A549 (cell line): ENCODE measurements at regions not wholly inside any gene's neighbourhood (a gene's known extent, or its start where the extent isn't known, plus 50 kb on each side); places are given as distances from the start of the nearest gene placed in this dataset.

Experiments
- ATAC-seq, 2 experiments: fragments of 200-7000 bp in 1 of 2; fragments of >200 bp in 1 of 2; cut with Nextera tagmentation in 1 of 2; cut with Tn5 transposase in 1 of 2; 3 replicates each; pipeline versions ENCODE4 v1.8.0 to v1.9.1; 2018 to 2020; ENCODE audit warnings: mild to moderate bottlenecking in 1 of 2, moderate library complexity in 1 of 2
- CTCF ChIA-PET: fragments of 300-600 bp; sonication (Branson Sonifier 250); formaldehyde crosslinking; extraction: SDS; loops from one replicate; lab custom pipeline; 2021; ENCODE audit warnings: antibody characterized with exemption, inconsistent platforms; lab: Yijun Ruan, JAX
- POLR2A ChIA-PET: fragments of 350-600 bp; formaldehyde crosslinking; extraction: SDS; loops from one replicate; lab custom pipeline; 2021; ENCODE audit warnings: antibody characterized with exemption, inconsistent platforms; lab: Yijun Ruan, JAX
- DNase-seq, 2 experiments: peaks; one replicate each; pipeline versions ENCODE4 v3.0.0 to v3.0.0-alpha.2; 2011 to 2016; ENCODE audit warnings: low read depth in 1 of 2, low spot score in 1 of 2
- FAIRE-seq: peaks from 2 replicates; lab custom pipeline; 2011; peaks lifted over from hg19 to GRCh38; lab: Jason Lieb, UNC
- H3K27ac ChIP-seq, 2 experiments: fragments of >200 bp; sonication (Bioruptor Twin); formaldehyde crosslinking; 3 replicates each; pipeline ENCODE4 v1.5.1; 2016 to 2017
- H3K4me1 ChIP-seq: fragments of >200 bp; sonication (Bioruptor Twin); formaldehyde crosslinking; 3 replicates; pipeline ENCODE4 v1.6.1; 2016
- H3K4me2 ChIP-seq: fragments of >200 bp; sonication (Bioruptor Twin); formaldehyde crosslinking; 3 replicates; pipeline ENCODE4 v1.6.1; 2016
- H3K4me3 ChIP-seq: fragments of >200 bp; sonication (Bioruptor Twin); formaldehyde crosslinking; 3 replicates; pipeline ENCODE4 v1.5.1; 2016
- H3K9me3 ChIP-seq: fragments of >200 bp; sonication (Bioruptor Twin); formaldehyde crosslinking; 3 replicates; pipeline ENCODE4 v1.6.1; 2016
- BCL3 ChIP-seq: fragments of >200 bp; sonication (Bioruptor Twin); formaldehyde crosslinking; IDR thresholded peaks from 3 replicates; pipeline ENCODE4 v1.6.1; 2016
- BHLHE40 ChIP-seq: IDR thresholded peaks from 2 replicates; pipeline ENCODE4 v1.6.1; 2012; ENCODE audit warnings: low read depth, low read length, inconsistent platforms
- CBX2 ChIP-seq: fragments of 200-600 bp; sonication (generic); IDR thresholded peaks from 2 replicates; pipeline ENCODE4 v1.6.1; 2016; ENCODE audit warnings: low read depth, mild to moderate bottlenecking, borderline replicate concordance
- CEBPB ChIP-seq, 2 experiments: fragments of >200 bp in 1 of 2; sonication (Bioruptor Twin) in 1 of 2; formaldehyde crosslinking in 1 of 2; IDR thresholded peaks; 2 replicates each; pipeline ENCODE4 v1.6.1; 2012 to 2016
- CHD2 ChIP-seq: fragments of 150-350 bp; IDR thresholded peaks from 2 replicates; pipeline ENCODE4 v1.6.1; 2014; ENCODE audit warnings: low read length; ENCODE audit not compliant: partially characterized antibody
- EHMT2 ChIP-seq: fragments of 200-600 bp; sonication (generic); IDR thresholded peaks from 2 replicates; pipeline ENCODE4 v1.6.1; 2016; ENCODE audit warnings: antibody characterized with exemption, low read depth, mild to moderate bottlenecking, moderate library complexity
- ELK1 ChIP-seq: fragments of 150-350 bp; IDR thresholded peaks from 2 replicates; pipeline ENCODE4 v1.6.1; 2014; ENCODE audit warnings: low read depth, mild to moderate bottlenecking, low read length
- ESRRA ChIP-seq: fragments of 150-350 bp; IDR thresholded peaks from 2 replicates; pipeline ENCODE4 v1.6.1; 2014; ENCODE audit warnings: mild to moderate bottlenecking, low read length, borderline replicate concordance
- FOSB ChIP-seq: fragments of 250-450 bp; sonication (Bioruptor Pico); IDR thresholded peaks from 2 replicates; pipeline ENCODE4 v1.5.0; 2020; ENCODE audit warnings: mild to moderate bottlenecking, moderate library complexity
- FOXS1 ChIP-seq: fragments of 250-450 bp; sonication (Bioruptor Pico); IDR thresholded peaks from 2 replicates; pipeline ENCODE4 v1.5.0; 2020; ENCODE audit warnings: mild to moderate bottlenecking, moderate library complexity
- GATA3 ChIP-seq: IDR thresholded peaks from 2 replicates; pipeline ENCODE4 v1.6.1; 2012; ENCODE audit warnings: borderline replicate concordance
- HEYL ChIP-seq: fragments of 250-450 bp; sonication (Bioruptor Pico); IDR thresholded peaks from 2 replicates; pipeline ENCODE4 v1.8.0; 2021; ENCODE audit warnings: mild to moderate bottlenecking, moderate library complexity
- HMGXB4 ChIP-seq: fragments of 250-450 bp; sonication (Bioruptor Pico); IDR thresholded peaks from 2 replicates; pipeline ENCODE4 v1.5.0; 2021; ENCODE audit warnings: mild to moderate bottlenecking, moderate library complexity, borderline replicate concordance
- JUN ChIP-seq, 2 experiments: fragments of >200 bp; sonication (Bioruptor Twin); formaldehyde crosslinking; IDR thresholded peaks; 2 replicates in 1 of 2; 3 replicates in 1 of 2; pipeline ENCODE4 v1.6.1; 2016 to 2017
- MAFK ChIP-seq: fragments of 450-650 bp; IDR thresholded peaks from 2 replicates; pipeline ENCODE4 v1.6.1; 2014; ENCODE audit not compliant: partially characterized antibody
- MAZ ChIP-seq: fragments of 150-350 bp; IDR thresholded peaks from 2 replicates; pipeline ENCODE4 v1.6.1; 2014; ENCODE audit warnings: antibody characterized with exemption, low read depth, low read length, borderline replicate concordance
- NPAS2 ChIP-seq: fragments of 250-450 bp; sonication (Bioruptor Pico); IDR thresholded peaks from 2 replicates; pipeline ENCODE4 v1.8.0; 2022; ENCODE audit warnings: mild to moderate bottlenecking, moderate library complexity, borderline replicate concordance
- PHF8 ChIP-seq: fragments of 200-600 bp; sonication (generic); IDR thresholded peaks from 2 replicates; pipeline ENCODE4 v1.6.1; 2016; ENCODE audit warnings: low read depth, mild to moderate bottlenecking, antibody characterized with exemption, moderate library complexity, borderline replicate concordance
- POLR2A ChIP-seq: IDR thresholded peaks from 2 replicates; pipeline ENCODE4 v1.6.1; 2012; ENCODE audit warnings: mild to moderate bottlenecking, low read length
- RARB ChIP-seq: fragments of 250-450 bp; sonication (Bioruptor Pico); IDR thresholded peaks from 2 replicates; pipeline ENCODE4 v1.8.0; 2021; ENCODE audit warnings: mild to moderate bottlenecking, moderate library complexity
- REST ChIP-seq: fragments of 200-600 bp; sonication (generic); IDR thresholded peaks from 2 replicates; pipeline ENCODE4 v1.6.1; 2016; ENCODE audit warnings: antibody characterized with exemption, mild to moderate bottlenecking, moderate library complexity
- RNF2 ChIP-seq: fragments of 200-600 bp; sonication (generic); IDR thresholded peaks from 2 replicates; pipeline ENCODE4 v1.6.1; 2016; ENCODE audit warnings: low read depth, mild to moderate bottlenecking, antibody characterized with exemption, moderate library complexity, borderline replicate concordance
- SREBF2 ChIP-seq: fragments of 450-650 bp; IDR thresholded peaks from 2 replicates; pipeline ENCODE4 v1.6.1; 2014; ENCODE audit warnings: mild to moderate bottlenecking, moderate library complexity
- TFCP2L1 ChIP-seq: fragments of 250-450 bp; sonication (Bioruptor Pico); IDR thresholded peaks from 2 replicates; pipeline ENCODE4 v1.5.0; 2021; ENCODE audit warnings: mild to moderate bottlenecking
- TP53 ChIP-seq: fragments of 250-450 bp; sonication (Bioruptor Pico); IDR thresholded peaks from 2 replicates; pipeline ENCODE4 v1.5.0; 2021; ENCODE audit warnings: mild to moderate bottlenecking, moderate library complexity
- ZNF302 ChIP-seq: fragments of 250-450 bp; sonication (Bioruptor Pico); IDR thresholded peaks from 2 replicates; pipeline ENCODE4 v1.9.0; 2021; ENCODE audit warnings: inconsistent platforms, mild to moderate bottlenecking, moderate library complexity
- WGBS: methylation state at CpG from one replicate; pipeline ENCODE4 v1.1.6; 2017; ENCODE audit errors: missing lambda C conversion rate; 5-methylcytosine and 5-hydroxymethylcytosine counted together

- TF ChIP-seq FOSB (CRISPR knock-in tag), result no peak
- no peak for TF ChIP-seq RNF2
- TF ChIP-seq ZNF302 (CRISPR knock-in tag), result no peak
- no peak for TF ChIP-seq CEBPB (IDR thresholded peaks at IDR 0.05)
- no peak for TF ChIP-seq ESRRA
Measured at GRCh38 chr17:5719976-5720375, 135.7 kb upstream of the NLRP1 start (continued).

GRCh38 chr17:5730373-5730772, 146.1 kb upstream of the NLRP1 start:
- 35% methylated on average over 5 of the region's 6 CpGs for WGBS
- FAIRE-seq, result no peak
- CTCF ChIA-PET, result interaction anchor here (0.6 to 1.0 kb wide), 2 partner anchors 138 to 683 kb away, joined by 3 read pairs; no protein-coding TSS in a partner anchor

GRCh38 chr17:5740937-5741336, 156.6 kb upstream of the NLRP1 start:
- ATAC-seq, result no peak
- Histone ChIP-seq H3K9me3 (peaks cover 4% of the 10 kb centered on the region; the same call in 1 of the 3 replicates), H3K4me2 (no peak overlapping the region), H3K4me1 (no peaks in the 10 kb centered on the region), H3K4me3 (no peak overlapping the region), H3K27ac (no peak overlapping the region)
- no peak for FAIRE-seq
- DNase-seq, result no peak
- TF ChIP-seq MAZ, result no peak
- TF ChIP-seq NPAS2 (CRISPR knock-in tag), result no peak
- no peak for TF ChIP-seq MAFK
- no peak for TF ChIP-seq HEYL
- no peak for TF ChIP-seq FOXS1 (CRISPR knock-in tag)
- TF ChIP-seq BHLHE40, result no peak
- no peak for TF ChIP-seq GATA3
- no peak for TF ChIP-seq BCL3
- no peak for TF ChIP-seq RARB (CRISPR knock-in tag)
- no peak for TF ChIP-seq ZNF302 (CRISPR knock-in tag)
- TF ChIP-seq TP53 (CRISPR knock-in tag), result no peak
- no peak for TF ChIP-seq CHD2
- TF ChIP-seq EHMT2, result no peak
- TF ChIP-seq PHF8, result no peak
- WGBS, result 0% methylated on average over 1 of the region's 1 CpG
- ChIA-PET POLR2A (no interaction called here), CTCF (interaction anchor here (0.7 kb wide), 1 partner anchor 17 kb away, joined by 3 read pairs; no protein-coding TSS in a partner anchor)

More at GRCh38 chr17:5730373-5730772, 146.1 kb upstream of the NLRP1 start:
- Histone ChIP-seq H3K4me2 (no peak overlapping the region), H3K27ac (no peak overlapping the region), H3K4me3 (no peak overlapping the region), H3K4me1 (no peaks in the 10 kb centered on the region), H3K9me3 (peaks cover 9% of the 10 kb centered on the region; the same call in 1 of the 3 replicates)
- POLR2A ChIA-PET, result no interaction called here
- DNase-seq (no peak), ATAC-seq (no peak)
- no peak for TF ChIP-seq SREBF2
- no peak for TF ChIP-seq ELK1

GRCh38 chr17:5741810-5742209, 157.5 kb upstream of the NLRP1 start:
- ATAC-seq (no peak), DNase-seq (no peak), FAIRE-seq (no peak)
- Histone ChIP-seq H3K4me2 (no peak overlapping the region), H3K4me3 (no peak overlapping the region), H3K4me1 (no peaks in the 10 kb centered on the region), H3K9me3 (peaks cover 4% of the 10 kb centered on the region; the same call in 1 of the 3 replicates), H3K27ac (no peak overlapping the region)
- CTCF ChIA-PET, result interaction anchor here (0.8 kb wide), 1 partner anchor 611 kb away, joined by 3 read pairs; no protein-coding TSS in a partner anchor
- WGBS, result 47% methylated on average over 8 of the region's 8 CpGs
- POLR2A ChIA-PET, result no interaction called here
- TF ChIP-seq POLR2A, result no peak
- no peak for TF ChIP-seq TP53 (CRISPR knock-in tag)
- no peak for TF ChIP-seq REST
- TF ChIP-seq TFCP2L1, result no peak
- TF ChIP-seq CBX2, result no peak
- no peak for TF ChIP-seq JUN (IDR thresholded peaks at IDR 0.05)
- TF ChIP-seq EHMT2, result no peak
- TF ChIP-seq FOSB (CRISPR knock-in tag), result no peak
- no peak for TF ChIP-seq HMGXB4 (CRISPR knock-in tag)
